Myocyte (in vitro differentiated cells): ENCODE measurements at regions not wholly inside any gene's neighbourhood (a gene's known extent, or its start where the extent isn't known, plus 50 kb on each side); places are given as distances from the start of the nearest gene placed in this dataset.
"Not testable (repeated sequence)": the region's sequence is repeated elsewhere in the genome, so short reads cannot be mapped to it uniquely, and the experiment has no call there.

Experiments used
- DNase-seq: peaks from one replicate; pipeline ENCODE4 v3.0.0-alpha.2; 2012; ENCODE audit warnings: low read depth

DNA sequence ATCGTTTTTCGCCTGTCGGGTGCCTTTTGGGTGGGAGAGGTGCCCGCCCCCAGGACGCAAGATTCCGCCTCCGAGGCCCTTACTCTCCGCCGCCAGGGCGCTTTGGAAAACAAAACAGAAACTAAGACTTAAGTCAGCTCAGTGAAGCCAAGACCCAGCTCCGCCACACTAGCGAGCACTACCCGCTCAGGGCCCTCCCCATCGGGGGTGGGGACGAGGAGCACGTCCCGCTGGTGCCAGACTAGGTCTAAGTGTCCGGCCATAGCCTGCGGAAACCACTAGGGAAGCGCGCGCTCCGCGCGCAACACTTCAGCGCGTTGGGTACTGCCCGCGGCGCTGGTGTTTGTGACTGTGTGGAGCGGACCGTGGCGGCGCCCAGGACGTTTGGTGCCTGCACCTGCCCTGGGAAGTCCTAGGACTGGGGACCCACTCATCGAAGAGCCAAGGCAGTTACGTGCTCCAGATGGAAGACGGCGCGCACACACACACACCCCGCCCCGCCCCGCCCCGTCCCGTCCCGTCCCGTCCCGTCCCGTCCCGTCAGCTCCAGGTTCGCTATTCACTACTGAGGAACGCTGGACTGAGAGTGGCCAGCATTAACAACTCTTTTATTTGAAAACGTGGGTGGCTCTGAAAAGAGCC is 57.6 kb upstream of the BOLA1 start:
- not testable (repeated sequence) for DNase-seq

DNA sequence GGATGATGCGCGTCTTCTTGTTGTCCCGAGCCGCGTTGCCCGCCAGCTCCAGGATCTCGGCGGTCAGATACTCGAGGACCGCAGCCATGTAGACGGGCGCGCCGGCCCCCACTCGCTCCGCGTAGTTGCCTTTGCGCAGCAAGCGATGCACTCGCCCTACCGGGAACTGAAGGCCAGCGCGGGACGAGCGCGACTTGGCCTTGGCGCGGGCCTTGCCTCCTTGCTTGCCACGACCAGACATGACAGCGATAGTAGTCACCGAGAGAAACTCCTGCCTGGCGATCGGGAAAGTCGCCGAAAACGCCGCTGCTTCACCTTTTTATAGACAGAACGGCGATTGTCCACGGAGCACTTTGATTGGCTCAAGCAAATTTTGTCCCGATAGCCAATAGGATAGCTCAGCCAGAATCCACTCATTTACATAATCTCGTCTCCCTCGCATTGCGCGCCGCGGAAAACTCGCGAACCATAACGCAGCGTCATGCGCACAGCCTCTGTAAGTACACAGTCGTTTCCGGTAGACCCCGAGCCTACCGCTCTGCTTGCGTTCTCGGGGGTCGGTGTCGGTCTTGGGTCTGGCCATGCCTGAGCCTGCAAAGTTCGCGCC is 56.8 kb upstream of the BOLA1 start:
- not testable (repeated sequence) for DNase-seq

DNA sequence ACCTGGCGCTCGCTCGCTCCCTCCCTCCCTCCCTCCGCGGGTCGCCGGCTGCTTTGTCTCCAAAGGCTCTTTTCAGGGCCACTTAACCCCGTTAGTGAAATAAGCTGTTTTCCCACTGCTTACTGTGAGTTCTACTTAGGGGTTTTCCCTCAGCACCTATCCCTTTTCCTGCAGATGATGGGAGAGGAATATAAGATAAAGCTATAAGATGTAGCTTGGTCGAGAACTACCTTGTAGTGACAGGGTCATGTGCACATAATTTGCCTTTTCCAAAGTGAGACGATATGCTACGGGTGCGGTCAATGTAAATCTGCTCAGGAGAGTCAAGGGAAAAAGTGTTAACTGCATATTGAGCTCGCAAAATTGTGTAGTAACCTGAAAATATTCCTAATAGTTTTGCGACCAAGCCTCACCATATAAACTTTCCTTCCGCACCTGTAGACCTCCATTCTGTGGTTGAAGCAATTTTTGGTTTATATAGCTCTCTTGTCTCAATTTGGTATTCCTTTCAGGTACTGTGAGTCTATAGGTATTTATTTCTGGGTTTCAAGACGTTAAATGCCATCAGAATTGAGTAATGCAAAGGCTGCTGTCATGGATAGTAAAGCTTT is 55.8 kb upstream of the BOLA1 start:
- DNase-seq: no peak

DNA sequence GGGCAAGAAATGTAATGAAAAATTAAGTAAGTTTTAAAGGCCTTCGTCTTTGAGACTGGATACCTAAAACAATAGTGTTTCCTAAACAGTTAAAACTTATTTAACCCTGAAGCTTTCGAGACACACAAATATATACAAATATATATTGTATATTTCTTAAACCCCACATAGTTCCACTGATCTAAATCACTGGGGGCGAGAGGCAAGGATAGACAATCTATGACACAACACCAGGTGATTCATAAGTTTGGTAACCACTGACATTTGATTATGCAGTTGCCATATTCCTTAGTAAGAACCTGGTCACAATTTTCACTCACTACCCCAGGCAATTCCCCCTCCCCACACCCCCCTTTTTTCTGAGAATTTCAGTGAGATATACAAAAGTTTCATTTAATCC is 55.3 kb upstream of the BOLA1 start:
- DNase-seq: peak; percentile 9

DNA sequence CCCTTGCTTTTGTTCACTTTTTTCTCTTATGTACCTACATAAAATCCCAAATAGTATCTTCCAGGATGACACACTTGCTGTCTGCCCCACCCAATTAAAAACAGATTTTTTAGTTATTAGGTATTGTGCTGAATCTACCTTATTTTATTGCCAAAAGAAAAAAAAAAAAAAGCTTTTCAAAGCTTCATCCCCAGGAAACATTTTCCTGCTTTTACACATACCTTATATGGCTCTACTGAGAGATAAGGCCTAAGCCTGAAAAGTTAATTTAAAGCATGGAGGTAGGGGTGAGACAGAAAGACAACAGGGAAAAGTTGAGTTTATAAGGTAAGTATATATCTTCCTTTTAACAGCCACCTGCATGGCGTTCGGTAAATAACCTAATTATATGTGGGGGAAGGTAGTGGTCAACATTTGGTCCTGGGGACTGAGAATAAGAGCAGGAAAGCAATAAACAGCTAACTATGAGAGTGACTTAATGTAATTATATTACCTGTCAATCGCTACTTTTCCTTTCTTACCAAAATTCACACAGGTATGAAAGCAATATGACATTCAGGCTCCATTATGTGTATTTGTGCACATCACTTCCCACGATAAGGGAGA is 54.6 kb upstream of the BOLA1 start:
- no peak for DNase-seq

DNA sequence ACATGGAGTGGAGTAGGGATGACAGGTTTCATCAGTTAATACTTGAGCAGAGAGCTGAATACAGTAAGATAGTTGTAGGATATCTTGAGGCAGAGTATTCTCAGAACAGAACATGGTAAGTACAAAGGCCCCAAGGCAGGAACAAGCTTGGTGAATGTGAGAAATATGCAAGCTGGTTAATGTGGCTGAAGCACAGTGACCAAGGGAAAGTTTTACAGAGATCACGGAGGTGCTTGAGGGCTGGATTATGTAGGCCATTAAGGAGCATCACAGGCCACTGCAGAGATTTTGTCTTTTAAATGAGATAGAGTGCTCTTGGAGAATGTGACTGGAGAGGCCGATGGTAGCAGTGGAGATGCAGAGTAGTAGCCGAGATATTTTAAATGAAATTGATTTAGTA is 54.0 kb upstream of the BOLA1 start:
- no peak for DNase-seq

DNA sequence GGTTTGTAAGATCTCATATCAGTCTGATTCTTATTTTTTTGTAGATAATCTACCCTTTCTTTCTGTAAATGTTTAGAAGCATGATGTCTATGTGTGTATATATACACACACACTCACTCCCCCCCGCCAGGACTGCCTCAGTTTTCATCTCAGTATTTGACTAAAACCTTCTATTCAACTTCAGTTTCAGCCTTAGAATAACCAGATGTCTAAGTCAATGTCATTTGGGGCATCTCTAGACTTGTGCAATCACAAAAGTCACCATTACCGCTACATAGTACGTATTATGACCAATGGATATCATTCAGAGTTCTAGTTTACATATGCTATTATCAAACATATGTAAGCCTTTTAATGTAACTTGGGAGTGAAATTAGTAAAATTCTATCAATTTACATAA is 53.3 kb upstream of the BOLA1 start:
- no peak for DNase-seq

DNA sequence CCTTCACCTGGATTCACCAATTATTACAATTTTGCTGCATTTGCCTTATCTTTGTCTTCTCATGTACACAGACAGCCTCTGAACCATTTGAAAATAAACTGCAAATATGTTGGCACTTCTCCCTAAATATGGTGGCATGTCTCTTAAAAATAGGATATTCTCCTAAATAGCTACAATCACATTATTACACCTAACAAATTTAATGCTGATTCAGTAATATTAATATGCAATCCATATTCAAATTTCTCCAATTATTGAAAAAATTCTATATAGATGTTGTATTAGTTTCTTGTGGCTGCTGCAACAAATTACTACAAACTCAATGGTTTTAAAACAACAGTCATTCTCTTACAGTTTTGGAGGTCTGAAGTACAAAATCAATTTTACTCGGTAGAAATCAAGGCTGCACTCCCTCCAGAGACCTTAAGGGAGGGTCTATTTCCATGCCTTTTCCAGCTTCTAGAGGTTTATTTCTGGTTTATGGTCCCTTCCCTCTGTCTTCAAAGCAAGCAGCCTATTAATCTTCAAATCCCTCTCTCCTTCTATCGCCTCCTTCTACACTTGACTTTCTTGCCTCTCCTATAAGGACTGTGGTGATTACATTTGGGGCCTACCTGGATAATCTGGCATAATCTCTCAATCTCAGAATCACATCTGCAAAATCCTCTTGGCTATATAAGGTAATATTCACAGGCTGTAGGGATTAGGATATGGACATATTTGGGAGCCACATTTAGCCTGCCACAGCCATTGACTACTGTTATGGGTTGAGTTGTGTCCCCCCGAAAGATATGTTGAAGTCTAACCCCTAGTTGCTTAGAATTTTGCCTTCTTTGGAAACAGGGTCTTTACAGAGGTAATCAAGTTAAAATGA is 52.5 kb upstream of the BOLA1 start:
- no peak for DNase-seq

DNA sequence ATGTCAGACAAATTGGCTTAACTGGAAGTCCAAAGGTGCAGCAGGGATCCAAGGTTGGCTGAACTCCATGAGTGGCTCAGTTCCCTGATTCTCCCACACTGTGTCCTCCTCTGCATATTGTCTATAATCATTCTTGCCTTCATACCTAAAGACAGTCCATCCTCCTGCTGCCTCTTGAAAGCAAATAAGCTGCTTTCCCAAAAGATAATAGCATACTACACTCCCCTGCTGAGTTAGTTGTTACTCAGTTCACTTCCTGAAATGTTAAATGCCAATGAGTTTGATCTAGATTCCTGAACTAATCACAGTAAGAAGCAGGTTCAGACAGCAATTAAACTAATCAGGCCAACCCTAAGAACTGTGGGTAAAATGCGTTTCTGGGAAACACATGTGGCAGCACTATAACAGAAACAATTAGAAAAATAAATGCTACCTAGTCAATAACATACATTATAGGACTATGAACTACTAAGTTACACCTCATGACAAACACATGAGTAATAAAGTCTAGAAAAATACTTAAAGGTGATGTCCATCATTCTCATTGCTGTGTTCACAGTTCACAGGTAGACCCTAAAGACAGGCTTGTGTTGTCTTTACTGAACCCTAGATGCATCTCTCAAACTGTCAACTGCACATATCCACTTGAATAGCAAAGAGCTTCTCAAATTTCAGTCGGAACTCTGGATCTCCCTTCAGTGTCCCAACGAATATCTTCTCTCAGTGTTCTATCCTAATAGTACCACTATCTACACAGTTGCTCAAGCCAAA is 50.8 kb upstream of the BOLA1 start:
- peak; percentile 7 for DNase-seq

DNA sequence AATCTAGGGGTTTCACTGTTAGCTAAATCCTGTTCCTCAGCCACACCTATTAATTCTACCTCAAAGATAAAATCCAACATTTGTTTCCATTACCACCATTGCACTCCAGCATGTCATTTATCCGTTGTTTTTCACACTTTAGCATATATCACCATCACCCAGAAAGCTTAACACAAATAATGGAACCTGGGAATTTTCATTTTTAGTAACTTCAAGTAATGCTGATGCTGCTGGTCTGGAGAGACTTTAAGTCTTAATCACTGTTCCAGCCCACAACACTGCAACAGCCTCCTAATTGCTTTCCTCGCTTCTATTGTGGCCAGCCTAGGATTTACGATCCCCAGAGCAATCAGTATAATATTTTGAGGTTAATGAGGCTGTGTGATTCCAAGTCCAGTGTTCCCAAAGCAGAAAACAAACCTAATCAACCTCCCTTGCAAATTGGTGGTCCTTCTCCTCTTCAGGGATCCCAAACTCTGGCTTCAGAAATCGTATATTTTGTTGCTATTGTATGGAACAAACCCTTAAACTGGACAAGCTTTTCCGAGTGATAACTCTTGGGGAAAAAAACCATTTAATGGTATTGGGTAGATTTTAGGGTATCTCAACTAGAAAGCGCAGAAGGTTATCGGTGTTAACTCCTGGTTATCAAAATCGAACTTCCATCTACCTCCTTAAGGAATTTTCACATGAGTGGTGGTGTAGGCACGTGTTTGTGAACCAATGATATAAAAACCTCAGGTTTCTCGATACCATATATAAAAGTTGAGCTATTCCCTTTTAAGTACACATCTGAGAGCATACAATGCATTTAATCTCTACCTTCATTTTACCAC is 50.0 kb upstream of the BOLA1 start:
- no peak for DNase-seq
